ENCODE measurements at regions not wholly inside any gene's neighbourhood (a gene's known extent, or its start where the extent isn't known, plus 50 kb on each side); places are given as distances from the start of the nearest gene placed in this dataset.

GRCh38 chr5:135718651-135719050 lies 115.8 kb upstream of the SLC25A48 start:
- ChIA-PET POLR2A (ENCODE audit: partially characterized antibody) (no interaction called here), CTCF (ENCODE audit: partially characterized antibody) (interaction anchor here (1.0 kb wide), 1 partner anchor 112 kb away, joined by 3 read pairs; no protein-coding TSS in a partner anchor)
- H3K9me3 ChIP-seq (ENCODE audit: insufficient read depth in 2 of 2, low read depth in 1 of 2, low read length in 1 of 2): no peaks in the 10 kb centered on the region
- H2BK15ac ChIP-seq (ENCODE audit: low read length): no peak overlapping the region
- H2BK12ac ChIP-seq (ENCODE audit: low read depth, low read length): no peak overlapping the region
- no peak for DNase-seq (ENCODE audit: low read depth in 1 of 2, low spot score in 2 of 2)
- H3K23me2 ChIP-seq (ENCODE audit: low read depth, low read length): no peaks in the 10 kb centered on the region
- no peak overlapping the region for H2AK5ac ChIP-seq (ENCODE audit: low read depth, low read length)
- H4K8ac ChIP-seq (ENCODE audit: extremely low read depth, insufficient read depth, low read length): no peak overlapping the region
- H2BK5ac ChIP-seq (ENCODE audit: low read depth, low read length): no peak overlapping the region
- H3K36me3 ChIP-seq (ENCODE audit: control insufficient read depth in 2 of 4, insufficient read depth in 4 of 4, low read length in 3 of 4): no peaks in the 10 kb centered on the region
- H4K20me1 ChIP-seq (replicated peaks in 1 of 2; ENCODE audit: control insufficient read depth in 1 of 2, insufficient read depth in 2 of 2, low read length in 2 of 2): no peaks in the 10 kb centered on the region
- no peak overlapping the region for H4K91ac ChIP-seq (replicated peaks; ENCODE audit: insufficient read length, low read length)
- no peak for FAIRE-seq
- H4K5ac ChIP-seq (ENCODE audit: insufficient read length, low read depth, low read length): no peak overlapping the region
- no peak overlapping the region for H3K4me3 ChIP-seq (ENCODE audit: extremely low read depth in 1 of 4, insufficient read depth in 2 of 4, low read depth in 3 of 4, low read length in 4 of 4)
- no peak overlapping the region for H3K9ac ChIP-seq (replicated peaks in 1 of 4; ENCODE audit: extremely low read depth in 1 of 4, low read depth in 3 of 4, low read length in 3 of 4)
- H2BK120ac ChIP-seq (replicated peaks; ENCODE audit: low read depth, low read length): no peak overlapping the region
- H3K18ac ChIP-seq (ENCODE audit: extremely low read depth, low read length): no peak overlapping the region
- no peak overlapping the region for H3K56ac ChIP-seq (replicated peaks; ENCODE audit: insufficient read length, low read depth, low read length)
- no peaks in the 10 kb centered on the region; a peak in 1 of 7 replicates for H3K4me1 ChIP-seq (replicated peaks in 1 of 4; ENCODE audit: control insufficient read depth in 3 of 4, insufficient read depth in 4 of 4, low read length in 3 of 4)
- WGBS, 2 experiments (ENCODE audit: extremely low coverage in 1 of 2, insufficient coverage in 1 of 2, insufficient read length in 1 of 2, insufficient replicate concordance in 2 of 2, low coverage in 1 of 2, low lambda C conversion rate in 2 of 2, missing lambda C conversion rate in 1 of 2): 77% methylated on average over 1 of the region's 1 CpG; no CpG with 5 or more reads in 1 of the 2 experiments
- H3K14ac ChIP-seq (ENCODE audit: insufficient read length): no peak overlapping the region
- no peak overlapping the region for H3K4me2 ChIP-seq (ENCODE audit: insufficient read depth in 1 of 2, low read depth in 2 of 2, low read length in 2 of 2)
- H2BK20ac ChIP-seq (ENCODE audit: low read length): no peak overlapping the region
- H3K4ac ChIP-seq (replicated peaks; ENCODE audit: insufficient read length, low read depth, low read length): no peak overlapping the region
- no peak overlapping the region for H3K27ac ChIP-seq (ENCODE audit: low read depth, low read length)
- no peaks in the 10 kb centered on the region for H3K79me2 ChIP-seq (ENCODE audit: control insufficient read depth in 1 of 2, insufficient read depth in 2 of 2, low read length in 2 of 2)
- no peak overlapping the region for H3K23ac ChIP-seq (ENCODE audit: insufficient read length)
- no peak overlapping the region for H2AFZ ChIP-seq (ENCODE audit: low read length)
- no peaks in the 10 kb centered on the region for H3K79me1 ChIP-seq (ENCODE audit: low read depth, low read length)
- H3K27me3 ChIP-seq (replicated peaks in 1 of 4; ENCODE audit: control insufficient read depth in 3 of 4, extremely low read depth in 1 of 4, insufficient read depth in 3 of 4, low read length in 3 of 4): no peaks in the 10 kb centered on the region; a peak in 1 of 7 replicates
- no peak for TF ChIP-seq ASH2L (IDR thresholded peaks at IDR 0.05; ENCODE audit: low read length)
- TF ChIP-seq, protein P1, sequence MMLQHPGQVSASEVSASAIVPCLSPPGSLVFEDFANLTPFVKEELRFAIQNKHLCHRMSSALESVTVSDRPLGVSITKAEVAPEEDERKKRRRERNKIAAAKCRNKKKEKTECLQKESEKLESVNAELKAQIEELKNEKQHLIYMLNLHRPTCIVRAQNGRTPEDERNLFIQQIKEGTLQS (IDR thresholded peaks at IDR 0.05; ENCODE audit: insufficient read depth, low read depth, low read length): no peak
- no peak for TF ChIP-seq EGR1 (IDR thresholded peaks at IDR 0.05; ENCODE audit: borderline replicate concordance, low read depth, low read length)
- TF ChIP-seq ATF2 (IDR thresholded peaks at IDR 0.05; ENCODE audit: low read length): no peak
- no peak for TF ChIP-seq SRF (IDR thresholded peaks at IDR 0.05; ENCODE audit: low read depth, low read length)
- no peak for TF ChIP-seq GABPA (IDR thresholded peaks at IDR 0.05; ENCODE audit: borderline replicate concordance, insufficient read depth, low read length)
- no peak for TF ChIP-seq SIX5 (IDR thresholded peaks at IDR 0.05; ENCODE audit: low read depth, low read length)
- TF ChIP-seq RXRA (IDR thresholded peaks at IDR 0.05; ENCODE audit: insufficient read depth, low read depth, low read length): no peak
- TF ChIP-seq MAFK (IDR thresholded peaks at IDR 0.05; ENCODE audit: low read depth, low read length): no peak
- no peak for TF ChIP-seq POLR2A (IDR thresholded peaks at IDR 0.05; ENCODE audit: control extremely low read depth in 1 of 2, low read depth in 2 of 2, low read length in 2 of 2)
- no peak for TF ChIP-seq RFX5 (IDR thresholded peaks at IDR 0.05; ENCODE audit: borderline replicate concordance, low read depth, low read length)
- no peak for TF ChIP-seq KDM4A (IDR thresholded peaks at IDR 0.05; ENCODE audit: low read depth, low read length, severe bottlenecking)

All from H1 (cell line).